KMS-11 (cell line): ENCODE measurements at regions not wholly inside any gene's neighbourhood (a gene's known extent, or its start where the extent isn't known, plus 50 kb on each side); places are given as distances from the start of the nearest gene placed in this dataset.

Source experiments
- H2AFZ ChIP-seq: fragments of 200-600 bp; sonication (generic); 2 replicates; pipeline ENCODE4 v1.6.1; 2016; ENCODE audit warnings: antibody characterized with exemption, mixed run types, low read depth
- H3K27ac ChIP-seq: fragments of 200-600 bp; sonication (generic); 2 replicates; pipeline ENCODE4 v1.6.1; 2016; ENCODE audit warnings: mild to moderate bottlenecking, mixed run types
- H3K27me3 ChIP-seq: fragments of 200-600 bp; sonication (generic); 2 replicates; pipeline ENCODE4 v1.6.1; 2017; ENCODE audit warnings: mild to moderate bottlenecking, low read depth, mixed run types, moderate library complexity; ENCODE audit not compliant: insufficient read depth
- H3K36me3 ChIP-seq: fragments of 200-600 bp; sonication (generic); 2 replicates; pipeline ENCODE4 v1.6.1; 2017; ENCODE audit warnings: mild to moderate bottlenecking, mixed run types; ENCODE audit not compliant: insufficient read depth
- H3K4me1 ChIP-seq: fragments of 200-600 bp; sonication (generic); 2 replicates; pipeline ENCODE4 v1.6.1; 2016; ENCODE audit warnings: mild to moderate bottlenecking, low read depth, mixed run types; ENCODE audit not compliant: poor library complexity, severe bottlenecking
- H3K4me2 ChIP-seq: fragments of 200-600 bp; sonication (generic); 2 replicates; pipeline ENCODE4 v1.7.0; 2016; ENCODE audit warnings: mild to moderate bottlenecking, mixed run types
- H3K4me3 ChIP-seq: fragments of 200-600 bp; sonication (generic); IDR thresholded peaks from 2 replicates; pipeline ENCODE4 v1.6.1; 2017; ENCODE audit warnings: low read depth, low read length, mixed read lengths; ENCODE audit not compliant: insufficient read depth
- H3K79me2 ChIP-seq: fragments of 200-600 bp; sonication (generic); 2 replicates; pipeline ENCODE4 v1.6.1; 2016; ENCODE audit warnings: low read depth, mixed run types; ENCODE audit not compliant: insufficient read depth
- H3K9ac ChIP-seq: fragments of 200-600 bp; sonication (generic); 2 replicates; pipeline ENCODE4 v1.6.1; 2016; ENCODE audit warnings: mild to moderate bottlenecking, mixed run types
- H4K20me1 ChIP-seq: fragments of 200-600 bp; sonication (generic); 2 replicates; pipeline ENCODE4 v1.6.1; 2016; ENCODE audit warnings: mild to moderate bottlenecking, mixed run types; ENCODE audit not compliant: insufficient read depth
- TF ChIP-seq, protein P1 (sequence below): fragments of 200-600 bp; sonication (generic); conservative IDR thresholded peaks from 2 replicates; pipeline ENCODE4 v1.6.1; 2017; ENCODE audit warnings: low read depth, mild to moderate bottlenecking, antibody characterized with exemption, low read length, moderate library complexity, mixed read lengths

DNA sequence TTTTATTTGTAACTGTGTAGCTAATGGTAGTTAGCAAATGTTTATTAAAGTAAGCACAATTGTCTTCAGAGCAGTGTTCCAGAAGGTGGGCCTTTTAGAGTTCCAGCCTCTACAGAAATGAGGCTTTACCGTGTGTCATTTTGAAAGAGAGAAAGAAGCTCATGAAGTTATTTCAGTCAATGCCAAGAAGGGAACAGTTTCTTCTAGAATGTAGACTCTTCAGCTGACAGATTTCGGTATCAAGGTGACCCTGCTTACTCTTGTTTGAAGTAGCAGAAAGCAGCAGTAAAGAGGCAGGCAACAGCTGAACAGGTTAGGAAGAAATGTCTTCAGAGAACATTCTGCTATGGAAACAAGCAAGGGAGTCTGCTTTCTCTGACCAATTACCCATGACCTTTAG lies 93.6 kb downstream of the TASL start:
- Histone ChIP-seq H2AFZ (no peak overlapping the region), H3K4me3 (no peak overlapping the region), H3K27ac (no peak overlapping the region), H3K36me3 (no peaks in the 10 kb centered on the region), H3K79me2 (no peaks in the 10 kb centered on the region), H4K20me1 (no peaks in the 10 kb centered on the region), H3K27me3 (no peaks in the 10 kb centered on the region), H3K4me1 (no peaks in the 10 kb centered on the region), H3K9ac (no peak overlapping the region), H3K4me2 (no peak overlapping the region)
- TF ChIP-seq, protein P1, sequence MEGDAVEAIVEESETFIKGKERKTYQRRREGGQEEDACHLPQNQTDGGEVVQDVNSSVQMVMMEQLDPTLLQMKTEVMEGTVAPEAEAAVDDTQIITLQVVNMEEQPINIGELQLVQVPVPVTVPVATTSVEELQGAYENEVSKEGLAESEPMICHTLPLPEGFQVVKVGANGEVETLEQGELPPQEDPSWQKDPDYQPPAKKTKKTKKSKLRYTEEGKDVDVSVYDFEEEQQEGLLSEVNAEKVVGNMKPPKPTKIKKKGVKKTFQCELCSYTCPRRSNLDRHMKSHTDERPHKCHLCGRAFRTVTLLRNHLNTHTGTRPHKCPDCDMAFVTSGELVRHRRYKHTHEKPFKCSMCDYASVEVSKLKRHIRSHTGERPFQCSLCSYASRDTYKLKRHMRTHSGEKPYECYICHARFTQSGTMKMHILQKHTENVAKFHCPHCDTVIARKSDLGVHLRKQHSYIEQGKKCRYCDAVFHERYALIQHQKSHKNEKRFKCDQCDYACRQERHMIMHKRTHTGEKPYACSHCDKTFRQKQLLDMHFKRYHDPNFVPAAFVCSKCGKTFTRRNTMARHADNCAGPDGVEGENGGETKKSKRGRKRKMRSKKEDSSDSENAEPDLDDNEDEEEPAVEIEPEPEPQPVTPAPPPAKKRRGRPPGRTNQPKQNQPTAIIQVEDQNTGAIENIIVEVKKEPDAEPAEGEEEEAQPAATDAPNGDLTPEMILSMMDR, result no peak

DNA sequence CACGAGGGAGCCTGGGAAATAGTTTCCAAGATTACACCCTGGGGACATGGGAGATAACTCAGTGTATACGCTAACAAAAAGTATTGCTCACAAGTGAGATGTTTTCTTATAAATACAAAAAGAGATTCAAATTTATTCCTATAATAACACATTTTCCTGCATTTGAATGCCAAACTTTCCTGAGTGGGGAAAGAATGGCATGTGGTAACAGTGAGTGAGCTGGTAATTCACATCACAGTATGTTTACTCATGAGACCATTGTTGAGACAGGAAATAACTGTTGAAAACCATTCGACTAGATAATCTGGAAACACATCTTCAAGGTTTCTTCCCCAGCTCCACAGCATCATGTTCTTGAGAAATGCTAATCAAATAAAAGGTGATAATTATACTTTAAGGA lies 109.1 kb downstream of the TASL start:
- TF ChIP-seq, protein P1, result no peak
- Histone ChIP-seq H2AFZ (no peak overlapping the region), H3K4me2 (no peak overlapping the region), H3K79me2 (no peaks in the 10 kb centered on the region), H3K27me3 (no peaks in the 10 kb centered on the region), H3K27ac (no peak overlapping the region), H3K9ac (no peak overlapping the region), H4K20me1 (no peaks in the 10 kb centered on the region), H3K4me3 (no peak overlapping the region), H3K36me3 (no peaks in the 10 kb centered on the region), H3K4me1 (no peaks in the 10 kb centered on the region)
